AG09309 (cell line): ENCODE measurements at regions not wholly inside any gene's neighbourhood (a gene's known extent, or its start where the extent isn't known, plus 50 kb on each side); places are given as distances from the start of the nearest gene placed in this dataset.

Experiments
- DNase-seq: peaks from one replicate; pipeline ENCODE4 v3.0.0-alpha.2; 2010; ENCODE audit warnings: low read depth
- H3K4me3 ChIP-seq: 2 replicates; pipeline ENCODE4 v1.5.1; 2011; ENCODE audit warnings: mild to moderate bottlenecking, low read depth, low read length, moderate library complexity; ENCODE audit not compliant: control insufficient read depth
- TF ChIP-seq, protein P1 (sequence below): IDR thresholded peaks from 2 replicates; pipeline ENCODE4 v1.5.1; 2011; ENCODE audit warnings: mild to moderate bottlenecking, low read depth, low read length, inconsistent platforms; ENCODE audit not compliant: insufficient read depth, control insufficient read depth; ENCODE audit errors: missing control alignments

- TF ChIP-seq, protein P1, sequence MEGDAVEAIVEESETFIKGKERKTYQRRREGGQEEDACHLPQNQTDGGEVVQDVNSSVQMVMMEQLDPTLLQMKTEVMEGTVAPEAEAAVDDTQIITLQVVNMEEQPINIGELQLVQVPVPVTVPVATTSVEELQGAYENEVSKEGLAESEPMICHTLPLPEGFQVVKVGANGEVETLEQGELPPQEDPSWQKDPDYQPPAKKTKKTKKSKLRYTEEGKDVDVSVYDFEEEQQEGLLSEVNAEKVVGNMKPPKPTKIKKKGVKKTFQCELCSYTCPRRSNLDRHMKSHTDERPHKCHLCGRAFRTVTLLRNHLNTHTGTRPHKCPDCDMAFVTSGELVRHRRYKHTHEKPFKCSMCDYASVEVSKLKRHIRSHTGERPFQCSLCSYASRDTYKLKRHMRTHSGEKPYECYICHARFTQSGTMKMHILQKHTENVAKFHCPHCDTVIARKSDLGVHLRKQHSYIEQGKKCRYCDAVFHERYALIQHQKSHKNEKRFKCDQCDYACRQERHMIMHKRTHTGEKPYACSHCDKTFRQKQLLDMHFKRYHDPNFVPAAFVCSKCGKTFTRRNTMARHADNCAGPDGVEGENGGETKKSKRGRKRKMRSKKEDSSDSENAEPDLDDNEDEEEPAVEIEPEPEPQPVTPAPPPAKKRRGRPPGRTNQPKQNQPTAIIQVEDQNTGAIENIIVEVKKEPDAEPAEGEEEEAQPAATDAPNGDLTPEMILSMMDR, result no peak
- no peak overlapping the region for H3K4me3 ChIP-seq
- DNase-seq, result no peak
Observed at GRCh38 chrX:80602036-80602860, 182.0 kb downstream of the TENT5D start.
